Tibial nerve (tissue), 4 donors: ENCODE measurements at regions not wholly inside any gene's neighbourhood (a gene's known extent, or its start where the extent isn't known, plus 50 kb on each side); places are given as distances from the start of the nearest gene placed in this dataset.
A peak's percentile ranks its signal among the peaks of the same experiment; 100 is the strongest.

Source experiments
- DNase-seq, 2 donors: peaks; one replicate each; pipeline ENCODE4 v3.0.0-alpha.2; 2019; ENCODE audit warnings: low spot score in 2 of 2
- H3K27ac ChIP-seq, 4 donors: fragments of 200-600 bp; sonication (generic) in 3 of 4; one replicate each; pipeline ENCODE4 v1.5.1; 2017 to 2019; ENCODE audit warnings: mild to moderate bottlenecking in 1 of 4
- H3K27me3 ChIP-seq, 2 donors: fragments of 200-600 bp; sonication (generic) in 1 of 2; one replicate each; pipeline versions ENCODE4 v1.5.1 to v1.6.0; 2017 to 2019
- H3K36me3 ChIP-seq, 3 donors: fragments of 200-600 bp; sonication (generic); one replicate each; pipeline ENCODE4 v1.5.1; 2018 to 2019
- H3K4me1 ChIP-seq, 4 donors: fragments of 200-600 bp; sonication (generic) in 3 of 4; one replicate each; pipeline ENCODE4 v1.5.1; 2017 to 2019
- H3K4me3 ChIP-seq, 4 donors: fragments of 200-600 bp; sonication (generic) in 3 of 4; one replicate each; pipeline ENCODE4 v1.5.1; 2017 to 2019; ENCODE audit warnings: mild to moderate bottlenecking in 1 of 4, moderate library complexity in 1 of 4
- H3K9me3 ChIP-seq, 4 donors: fragments of 200-600 bp; sonication (generic) in 3 of 4; one replicate each; pipeline ENCODE4 v1.5.1; 2017 to 2019
- EP300 ChIP-seq, 2 donors: sonication (generic); formaldehyde crosslinking; IDR thresholded peaks; one replicate each; pipeline ENCODE4 v1.6.1; 2017; ENCODE audit warnings: antibody characterized with exemption in 2 of 2, mild to moderate bottlenecking in 1 of 2
- POLR2A ChIP-seq, 2 donors: fragments of 450-650 bp; IDR thresholded peaks; one replicate each; pipeline ENCODE4 v1.6.1; 2017; ENCODE audit warnings: antibody characterized with exemption in 2 of 2, mild to moderate bottlenecking in 2 of 2, moderate library complexity in 2 of 2
- WGBS, 2 donors: methylation state at CpG; one replicate each; pipeline ENCODE4 v1.1.5; 2018; 5-methylcytosine and 5-hydroxymethylcytosine counted together
- TF ChIP-seq, protein P1 (sequence below), 5 experiments: fragments of 200-600 bp in 3 of 5; fragments of 450-650 bp in 2 of 5; sonication (generic) in 3 of 5; IDR thresholded peaks; one replicate each; pipeline ENCODE4 v1.5.1; 2016 to 2019; ENCODE audit warnings: antibody characterized with exemption in 5 of 5, mild to moderate bottlenecking in 3 of 5, moderate library complexity in 2 of 5

DNA sequence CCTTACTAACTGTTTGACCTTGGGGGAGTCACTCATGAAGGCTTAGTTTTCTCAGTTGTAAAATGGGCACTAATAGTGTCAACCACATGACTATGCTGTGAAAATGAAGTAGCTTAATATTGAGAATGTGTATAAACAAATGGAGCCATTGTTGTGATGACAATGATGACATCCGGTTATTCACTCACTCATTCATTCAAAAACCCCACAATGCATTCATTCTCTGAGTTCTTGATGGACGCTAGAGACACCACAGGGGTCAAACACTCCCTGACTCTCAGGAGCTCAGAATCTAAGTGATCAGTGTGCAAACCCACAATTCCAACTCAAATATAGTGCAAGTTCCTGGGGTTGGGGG is 138.9 kb downstream of the FOXD2 start:
- Histone ChIP-seq H3K4me3 (no peak overlapping the region), H3K27me3 (no peaks in the 10 kb centered on the region), H3K4me1 (peaks cover 0 to 28% (median 13%) of the 10 kb centered on the region in 4 donors), H3K27ac (no peak overlapping the region), H3K9me3 (no peaks in the 10 kb centered on the region), H3K36me3 (no peaks in the 10 kb centered on the region)
- 30 to 36% methylated on average over 2 of the region's 2 CpGs for WGBS, 2 donors
- TF ChIP-seq, protein P1, sequence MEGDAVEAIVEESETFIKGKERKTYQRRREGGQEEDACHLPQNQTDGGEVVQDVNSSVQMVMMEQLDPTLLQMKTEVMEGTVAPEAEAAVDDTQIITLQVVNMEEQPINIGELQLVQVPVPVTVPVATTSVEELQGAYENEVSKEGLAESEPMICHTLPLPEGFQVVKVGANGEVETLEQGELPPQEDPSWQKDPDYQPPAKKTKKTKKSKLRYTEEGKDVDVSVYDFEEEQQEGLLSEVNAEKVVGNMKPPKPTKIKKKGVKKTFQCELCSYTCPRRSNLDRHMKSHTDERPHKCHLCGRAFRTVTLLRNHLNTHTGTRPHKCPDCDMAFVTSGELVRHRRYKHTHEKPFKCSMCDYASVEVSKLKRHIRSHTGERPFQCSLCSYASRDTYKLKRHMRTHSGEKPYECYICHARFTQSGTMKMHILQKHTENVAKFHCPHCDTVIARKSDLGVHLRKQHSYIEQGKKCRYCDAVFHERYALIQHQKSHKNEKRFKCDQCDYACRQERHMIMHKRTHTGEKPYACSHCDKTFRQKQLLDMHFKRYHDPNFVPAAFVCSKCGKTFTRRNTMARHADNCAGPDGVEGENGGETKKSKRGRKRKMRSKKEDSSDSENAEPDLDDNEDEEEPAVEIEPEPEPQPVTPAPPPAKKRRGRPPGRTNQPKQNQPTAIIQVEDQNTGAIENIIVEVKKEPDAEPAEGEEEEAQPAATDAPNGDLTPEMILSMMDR (IDR thresholded peaks at IDR 0.05) = no peak
- TF ChIP-seq EP300 (IDR thresholded peaks at IDR 0.05) (no peak), POLR2A (IDR thresholded peaks at IDR 0.05) (no peak)
- DNase-seq = no peak

DNA sequence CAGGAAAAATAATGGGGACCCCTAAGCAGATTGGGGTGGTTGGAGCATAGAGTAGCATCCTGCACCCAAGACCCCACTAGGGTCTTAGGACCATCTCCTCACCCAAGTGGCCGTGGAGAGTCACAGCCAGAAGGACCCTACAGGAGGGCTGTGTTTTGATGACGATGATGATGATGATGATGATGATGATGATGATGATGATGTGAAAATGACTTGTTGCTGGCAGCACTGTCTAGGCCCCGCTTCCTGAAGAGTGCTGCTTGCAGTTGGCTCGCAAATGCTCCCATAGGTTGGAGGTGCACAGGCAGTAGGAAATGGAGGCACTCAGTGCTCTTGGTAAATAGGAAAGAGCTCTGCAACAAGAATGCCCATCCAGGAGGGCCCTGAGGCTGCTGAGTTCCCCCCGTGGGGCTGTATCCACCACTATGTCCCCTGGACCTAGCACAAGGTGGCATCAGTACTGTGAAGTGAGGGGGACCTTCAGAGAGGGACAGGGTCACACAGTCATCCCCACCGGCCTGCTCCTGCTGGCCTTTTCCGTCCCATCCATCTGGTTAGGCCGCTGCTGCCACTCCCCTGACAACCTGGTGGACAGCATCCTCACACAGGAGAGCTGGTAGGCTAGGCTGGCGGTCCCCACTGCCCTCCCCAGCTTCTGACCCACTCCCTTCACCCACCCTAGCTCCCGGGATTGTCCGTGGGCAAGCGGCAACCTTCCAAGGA is 139.6 kb downstream of the FOXD2 start:
- H3K27me3 ChIP-seq = no peaks in the 10 kb centered on the region
- no peaks in the 10 kb centered on the region for H3K9me3 ChIP-seq
- TF ChIP-seq EP300 (IDR thresholded peaks at IDR 0.05) (no peak), POLR2A (IDR thresholded peaks at IDR 0.05) (no peak)
- TF ChIP-seq, protein P1 (IDR thresholded peaks at IDR 0.05) = no peak
- 58% methylated on average over 8 to 11 of the region's 12 CpGs for WGBS, 2 donors
- no peak overlapping the region for H3K4me3 ChIP-seq
- H3K4me1 ChIP-seq = peaks cover 0 to 28% (median 13%) of the 10 kb centered on the region in 4 donors
- H3K36me3 ChIP-seq = no peaks in the 10 kb centered on the region
- H3K27ac ChIP-seq = peak overlapping the region in 3 of 4 donors; percentile 35 to 86 (median 75)
- no peak for DNase-seq

- Histone ChIP-seq H3K27me3 (no peaks in the 10 kb centered on the region), H3K9me3 (no peaks in the 10 kb centered on the region), H3K36me3 (no peaks in the 10 kb centered on the region), H3K27ac (peak overlapping the region; percentile 7 to 86 (median 48)), H3K4me1 (peaks cover 0 to 28% (median 13%) of the 10 kb centered on the region in 4 donors), H3K4me3 (no peak overlapping the region)
- TF ChIP-seq POLR2A (IDR thresholded peaks at IDR 0.05) (no peak), EP300 (IDR thresholded peaks at IDR 0.05) (no peak)
- TF ChIP-seq, protein P1 (IDR thresholded peaks at IDR 0.05) = no peak
- peak; percentile 54 to 62 for DNase-seq
- WGBS, 2 donors = 18 to 21% methylated on average over 17 to 18 of the region's 19 CpGs
Observed at GRCh38 chr1:47578026-47578720, 140.3 kb downstream of the FOXD2 start.

GRCh38 chr1:47578721-47579419 is 141.0 kb downstream of the FOXD2 start:
- no peaks in the 10 kb centered on the region for H3K36me3 ChIP-seq
- peak overlapping the region in 3 of 4 donors; percentile 7 to 75 (median 66) for H3K27ac ChIP-seq
- H3K4me3 ChIP-seq = no peak overlapping the region
- TF ChIP-seq EP300 (IDR thresholded peaks at IDR 0.05) (peak in 1 of 2 donors; percentile 91), POLR2A (IDR thresholded peaks at IDR 0.05) (no peak)
- H3K27me3 ChIP-seq = no peaks in the 10 kb centered on the region
- peaks cover 0 to 28% (median 13%) of the 10 kb centered on the region in 4 donors for H3K4me1 ChIP-seq
- 18 to 20% methylated on average over 10 of the region's 10 CpGs for WGBS, 2 donors
- H3K9me3 ChIP-seq = no peaks in the 10 kb centered on the region
- peak in 1 of 2 donors; percentile 50 for DNase-seq

- Histone ChIP-seq H3K27ac (peak overlapping the region in 1 of 4 donors; percentile 66), H3K4me1 (peaks cover 0 to 28% (median 13%) of the 10 kb centered on the region in 4 donors), H3K27me3 (no peaks in the 10 kb centered on the region), H3K36me3 (no peaks in the 10 kb centered on the region), H3K9me3 (no peaks in the 10 kb centered on the region), H3K4me3 (no peak overlapping the region)
- no peak for DNase-seq
- 75 to 86% methylated on average over 2 of the region's 2 CpGs for WGBS, 2 donors
- TF ChIP-seq, protein P1 (IDR thresholded peaks at IDR 0.05) = no peak
- TF ChIP-seq EP300 (IDR thresholded peaks at IDR 0.05) (no peak), POLR2A (IDR thresholded peaks at IDR 0.05) (no peak)
Observed at GRCh38 chr1:47579809-47580208, 142.0 kb downstream of the FOXD2 start.
